GM12875 (cell line): ENCODE measurements at regions not wholly inside any gene's neighbourhood (a gene's known extent, or its start where the extent isn't known, plus 50 kb on each side); places are given as distances from the start of the nearest gene placed in this dataset.

Experiments
- H3K4me3 ChIP-seq: one replicate; pipeline ENCODE4 v1.5.1; 2011; ENCODE audit warnings: low read depth, low read length, control low read depth
- CTCF ChIP-seq: IDR thresholded peaks from 2 replicates; pipeline ENCODE4 v1.5.1; 2011; ENCODE audit warnings: low read depth, mild to moderate bottlenecking, control low read depth, inconsistent platforms, low read length, moderate library complexity, borderline replicate concordance; ENCODE audit not compliant: insufficient read depth

GRCh38 chr12:132433641-132434395, 56.1 kb upstream of the FBRSL1 start:
- TF ChIP-seq CTCF: no peak
- no peak overlapping the region for H3K4me3 ChIP-seq

GRCh38 chr12:132432721-132433577, 57.0 kb upstream of the FBRSL1 start:
- no peak for TF ChIP-seq CTCF

GRCh38 chr12:132432126-132432705, 57.7 kb upstream of the FBRSL1 start:
- H3K4me3 ChIP-seq: no peak overlapping the region
- no peak for TF ChIP-seq CTCF

More at GRCh38 chr12:132432721-132433577, 57.0 kb upstream of the FBRSL1 start:
- H3K4me3 ChIP-seq: no peak overlapping the region

GRCh38 chr12:132430838-132431774, 58.8 kb upstream of the FBRSL1 start:
- TF ChIP-seq CTCF: no peak

DNA sequence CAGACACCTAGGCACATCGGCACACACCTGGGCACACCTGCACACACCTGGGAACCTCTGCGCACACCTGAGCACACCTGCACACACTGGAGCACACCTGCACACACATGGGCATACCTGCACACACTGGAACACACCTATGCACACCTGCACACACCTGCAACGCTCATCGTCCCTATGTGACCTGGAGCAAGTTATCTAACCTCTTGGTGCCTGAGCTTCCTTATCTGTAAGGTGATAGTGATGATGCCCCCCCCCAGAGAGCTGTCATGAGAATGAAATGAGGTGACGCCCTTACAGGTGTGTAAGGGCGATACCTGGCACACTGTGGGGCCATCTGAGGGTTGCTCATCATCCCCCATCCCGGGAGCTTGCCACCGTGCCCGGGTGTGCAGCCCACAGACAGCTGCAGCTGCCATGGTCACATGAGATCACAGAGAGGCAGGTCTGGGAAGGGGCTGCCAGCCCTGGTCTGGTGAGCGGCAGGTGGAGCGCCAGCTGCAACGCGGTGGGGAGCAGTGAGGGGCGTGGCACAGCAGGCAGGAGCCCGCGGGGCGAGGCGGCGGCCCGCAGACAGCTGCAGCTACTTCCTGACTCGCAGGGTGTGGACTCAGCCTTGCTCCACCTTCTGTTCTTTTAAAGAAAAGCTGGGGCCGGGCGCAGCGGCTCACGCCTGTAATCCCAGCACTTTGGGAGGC, 59.9 kb upstream of the FBRSL1 start:
- TF ChIP-seq CTCF: no peak
- no peak overlapping the region for H3K4me3 ChIP-seq

More at GRCh38 chr12:132430838-132431774, 58.8 kb upstream of the FBRSL1 start:
- H3K4me3 ChIP-seq: no peak overlapping the region

GRCh38 chr12:132429602-132429945, 60.4 kb upstream of the FBRSL1 start:
- TF ChIP-seq CTCF: no peak
- H3K4me3 ChIP-seq: no peak overlapping the region
